ENCODE measurements at regions not wholly inside any gene's neighbourhood (a gene's known extent, or its start where the extent isn't known, plus 50 kb on each side); places are given as distances from the start of the nearest gene placed in this dataset.
"Not testable (repeated sequence)": the region's sequence is repeated elsewhere in the genome, so short reads cannot be mapped to it uniquely, and the experiment has no call there.

GRCh38 chr13:22757530-22758120 lies 423.2 kb upstream of the SGCG start:
- peak; percentile 7 for DNase-seq (ENCODE audit: low spot score)

DNA sequence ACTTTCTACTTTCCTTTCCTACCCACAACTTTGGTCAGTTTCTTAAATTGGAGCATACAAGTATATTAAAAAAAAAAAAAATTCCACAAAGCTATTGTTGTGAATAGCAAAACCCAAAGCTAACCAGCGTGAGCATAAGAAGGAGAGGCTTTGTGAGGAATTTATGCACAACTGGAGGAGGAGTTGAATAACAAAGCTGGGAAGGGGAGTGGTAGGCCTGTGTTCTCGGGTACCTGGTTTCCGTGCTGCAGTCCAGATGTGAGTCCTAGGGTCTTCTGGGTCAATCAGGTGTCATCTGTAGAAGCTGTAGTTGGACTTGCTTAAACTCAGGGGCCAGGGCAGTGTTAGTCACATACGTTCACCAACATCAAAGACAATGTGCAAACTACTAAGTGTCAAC lies 422.5 kb upstream of the SGCG start:
- DNase-seq (ENCODE audit: low spot score) = no peak

DNA sequence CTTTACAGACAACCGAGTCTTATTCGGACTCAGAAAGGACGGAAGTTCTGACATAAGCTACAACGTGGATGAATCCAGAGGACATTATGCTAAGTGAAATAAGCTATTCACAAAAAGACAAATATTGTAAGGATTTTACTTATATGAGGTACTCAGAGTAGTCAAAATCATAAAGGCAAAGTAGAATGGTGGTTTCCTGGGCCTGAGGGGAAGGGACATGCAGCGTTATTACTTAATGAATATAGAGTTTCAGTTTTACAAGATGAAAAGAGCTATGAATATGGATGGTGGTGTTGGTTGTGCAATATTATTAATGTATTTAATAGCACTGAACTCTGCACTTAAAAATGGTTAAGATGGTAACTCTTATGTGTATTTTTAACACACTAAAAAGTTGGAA lies 419.1 kb upstream of the SGCG start:
- no peak for DNase-seq (ENCODE audit: low spot score)

DNA sequence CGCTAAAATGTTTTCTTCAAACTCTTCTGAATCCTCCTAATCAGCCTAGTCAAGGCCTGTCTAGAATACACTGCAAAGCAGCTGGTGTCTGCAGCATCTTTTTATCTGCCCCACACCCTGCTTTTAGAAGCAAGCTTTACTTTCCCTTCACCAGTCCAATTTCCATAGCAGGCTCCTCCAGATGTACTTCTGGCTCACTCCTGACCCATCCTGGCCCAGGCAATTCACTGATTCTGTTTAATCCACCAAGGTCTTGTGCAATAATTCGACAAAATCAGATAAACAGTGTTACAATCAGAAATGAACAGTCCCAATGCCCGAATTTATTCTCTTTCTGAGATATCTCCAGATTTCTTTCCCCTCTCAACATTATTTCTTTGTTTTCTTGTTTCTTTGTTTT lies 415.2 kb upstream of the SGCG start:
- DNase-seq (ENCODE audit: low spot score) = no peak

- no peak for DNase-seq (ENCODE audit: low spot score)
Measured at GRCh38 chr13:22770891-22771290, 409.9 kb upstream of the SGCG start.

- DNase-seq (ENCODE audit: low spot score) = no peak
Measured at GRCh38 chr13:22773465-22773864, 407.3 kb upstream of the SGCG start.

GRCh38 chr13:22776394-22777186 lies 404.2 kb upstream of the SGCG start:
- no peak for DNase-seq (ENCODE audit: low spot score)

GRCh38 chr13:22777207-22777606 lies 403.6 kb upstream of the SGCG start:
- no peak for DNase-seq (ENCODE audit: low spot score)

- DNase-seq (ENCODE audit: low spot score) = no peak
Measured at GRCh38 chr13:22789027-22789593, 391.7 kb upstream of the SGCG start.

DNA sequence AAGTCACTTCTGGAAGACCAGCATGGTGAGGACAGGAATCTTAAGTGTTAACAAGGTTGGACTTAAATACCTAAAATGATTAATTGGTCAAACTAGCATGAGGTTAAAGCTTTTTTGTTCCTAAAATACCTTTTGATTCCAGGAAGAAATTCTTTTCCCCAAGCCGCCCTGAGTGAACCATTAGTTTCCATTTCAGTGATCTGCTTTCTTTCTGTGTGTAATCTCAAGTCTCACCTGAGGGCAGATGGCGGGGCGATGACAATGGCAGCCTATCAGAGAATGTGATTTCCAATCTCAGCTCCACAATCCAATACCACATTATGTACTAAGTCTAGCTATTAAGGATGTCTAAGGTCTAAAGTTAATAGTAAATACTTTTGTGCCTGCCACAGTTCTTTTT lies 390.9 kb upstream of the SGCG start:
- DNase-seq (ENCODE audit: low spot score) = no peak

GRCh38 chr13:22793598-22794134 lies 387.1 kb upstream of the SGCG start:
- DNase-seq (ENCODE audit: low spot score) = no peak

GRCh38 chr13:22800526-22801401 lies 380.0 kb upstream of the SGCG start:
- DNase-seq (ENCODE audit: low spot score) = no peak

DNA sequence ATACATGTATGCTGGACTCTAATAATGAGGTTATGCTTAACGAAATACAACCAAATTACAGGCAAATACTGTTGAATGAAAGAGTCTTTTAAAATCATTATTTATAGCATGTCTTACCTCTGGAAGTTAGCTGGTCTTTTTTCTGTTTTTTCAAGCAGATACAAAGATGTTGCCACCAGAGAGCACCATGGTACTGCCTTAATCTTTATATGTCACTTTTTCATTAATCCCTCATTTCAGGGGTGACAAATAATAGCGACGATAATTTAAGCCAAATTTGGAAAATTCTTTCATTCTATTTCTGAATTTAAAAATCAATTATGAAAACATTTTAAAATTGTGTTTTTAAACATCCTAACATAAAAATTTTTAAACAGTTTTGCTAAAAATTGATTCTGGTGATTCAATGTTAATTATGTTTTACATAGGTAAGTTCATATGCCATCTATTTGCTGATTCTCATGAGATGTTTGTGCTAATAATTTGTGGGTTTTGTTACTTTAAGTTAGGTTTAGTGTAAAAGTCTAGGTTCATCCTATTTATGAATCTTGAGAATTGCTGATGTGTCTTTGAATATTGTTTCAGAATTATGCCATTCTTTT lies 379.3 kb upstream of the SGCG start:
- DNase-seq (ENCODE audit: low spot score) = no peak

- DNase-seq (ENCODE audit: low spot score) = no peak
Measured at GRCh38 chr13:22812793-22813192, 368.0 kb upstream of the SGCG start.

DNA sequence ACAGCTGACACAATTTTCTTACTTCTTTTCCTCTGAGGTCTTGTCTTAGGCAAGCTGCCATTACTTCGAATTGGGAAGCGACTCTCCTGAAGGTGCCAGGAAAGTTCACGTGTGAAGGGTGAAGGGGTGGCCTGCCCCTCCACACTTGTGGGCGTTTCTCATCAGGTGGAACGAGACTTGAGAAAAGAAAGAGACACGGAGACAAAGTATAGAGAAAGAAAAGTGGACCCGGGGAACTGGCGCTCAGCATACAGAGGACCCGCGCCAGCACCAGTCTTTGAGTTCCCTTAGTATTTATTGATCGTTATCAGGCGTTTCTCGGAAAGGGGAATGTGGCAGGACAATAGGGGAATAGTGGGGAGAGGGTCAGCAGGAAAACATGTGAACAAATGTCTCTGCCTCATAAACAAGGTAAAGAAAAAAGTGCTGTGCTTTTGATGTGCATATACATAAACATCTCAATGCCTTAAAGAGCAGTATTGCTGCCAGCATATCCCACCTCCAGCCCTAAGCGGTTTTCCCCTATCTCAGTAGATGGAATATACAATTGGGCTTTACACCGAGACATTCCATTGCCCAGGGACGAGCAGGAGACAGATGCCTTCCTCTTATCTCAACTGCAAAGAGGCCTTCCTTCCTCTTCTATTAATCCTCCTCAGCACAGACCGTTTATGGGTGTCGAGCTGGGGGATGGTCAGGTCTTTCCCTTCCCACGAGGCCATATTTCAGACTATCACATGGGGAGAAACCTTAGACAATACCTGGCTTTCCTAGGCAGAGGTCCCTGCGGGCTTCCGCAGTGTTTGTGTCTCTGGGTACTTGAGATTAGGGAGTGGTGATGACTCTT lies 367.0 kb upstream of the SGCG start:
- DNase-seq (ENCODE audit: low spot score) = not testable (repeated sequence)

- not testable (repeated sequence) for DNase-seq (ENCODE audit: low spot score)
Measured at GRCh38 chr13:22814433-22814832, 366.3 kb upstream of the SGCG start.

DNA sequence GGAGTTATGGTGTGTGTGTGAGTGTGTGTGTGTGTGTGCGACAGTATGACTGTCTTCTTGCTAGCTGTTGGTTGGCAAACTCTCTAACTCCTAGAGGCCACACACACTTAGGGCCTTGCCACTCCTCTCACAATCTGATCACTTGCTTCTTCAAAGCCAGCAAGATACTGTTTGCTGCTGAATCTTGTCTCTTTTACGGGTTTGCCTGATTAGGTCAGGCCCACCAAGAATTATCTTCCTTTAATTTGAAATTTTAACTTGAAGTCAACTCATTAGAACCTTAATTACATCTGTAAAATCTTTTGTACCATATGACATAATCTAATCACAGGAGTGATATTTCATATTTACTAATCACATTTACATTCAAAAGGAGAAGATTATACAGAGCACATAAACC lies 359.2 kb upstream of the SGCG start:
- no peak for DNase-seq (ENCODE audit: low spot score)

DNA sequence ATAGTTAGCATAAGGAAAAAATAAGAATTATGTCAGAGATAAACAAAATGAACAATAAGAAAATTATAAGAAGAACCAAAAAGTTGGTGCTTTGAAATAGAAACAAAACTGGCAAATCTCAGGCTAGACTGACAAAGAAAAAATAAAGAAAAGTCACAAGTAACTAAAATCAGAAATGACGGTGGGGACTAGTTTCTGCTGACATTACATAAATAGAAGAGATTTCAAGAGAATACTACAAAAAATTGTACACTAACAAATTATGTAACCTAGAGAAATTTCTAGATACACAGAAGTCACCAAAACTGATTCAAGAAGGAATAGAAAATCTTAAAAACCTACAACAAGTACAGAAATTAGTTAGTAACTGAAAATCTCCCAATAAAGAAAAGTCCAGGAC lies 355.6 kb upstream of the SGCG start:
- DNase-seq (ENCODE audit: low spot score) = no peak

- DNase-seq (ENCODE audit: low spot score) = no peak
Measured at GRCh38 chr13:22828081-22828480, 352.7 kb upstream of the SGCG start.

- DNase-seq (ENCODE audit: low spot score) = no peak
Measured at GRCh38 chr13:22836475-22836874, 344.3 kb upstream of the SGCG start.
